NCI-H1105 (cell line): ENCODE measurements at regions not wholly inside any gene's neighbourhood (a gene's known extent, or its start where the extent isn't known, plus 50 kb on each side); places are given as distances from the start of the nearest gene placed in this dataset.

Experiments used
- DNase-seq: peaks from one replicate; lab custom pipeline; 2025; lab: John Stamatoyannopoulos, UW

GRCh38 chr5:4518903-4519672 is 621.0 kb upstream of the ADAMTS16 start:
- DNase-seq: peak; percentile 41

- DNase-seq: no peak
Observed at GRCh38 chr5:4520559-4520958, 619.6 kb upstream of the ADAMTS16 start.

GRCh38 chr5:4523038-4523437 is 617.1 kb upstream of the ADAMTS16 start:
- DNase-seq: no peak

GRCh38 chr5:4531756-4532704 is 608.1 kb upstream of the ADAMTS16 start:
- no peak for DNase-seq

- no peak for DNase-seq
Observed at GRCh38 chr5:4532705-4533080, 607.4 kb upstream of the ADAMTS16 start.

- no peak for DNase-seq
Observed at GRCh38 chr5:4533457-4534105, 606.5 kb upstream of the ADAMTS16 start.

- DNase-seq: no peak
Observed at GRCh38 chr5:4537489-4537888, 602.6 kb upstream of the ADAMTS16 start.

- DNase-seq: no peak
Observed at GRCh38 chr5:4540375-4541173, 599.6 kb upstream of the ADAMTS16 start.

GRCh38 chr5:4541334-4541733 is 598.8 kb upstream of the ADAMTS16 start:
- DNase-seq: no peak

- no peak for DNase-seq
Observed at GRCh38 chr5:4542145-4542778, 597.9 kb upstream of the ADAMTS16 start.

- DNase-seq: no peak
Observed at GRCh38 chr5:4544049-4544670, 596.0 kb upstream of the ADAMTS16 start.

GRCh38 chr5:4547547-4547946 is 592.6 kb upstream of the ADAMTS16 start:
- no peak for DNase-seq

GRCh38 chr5:4548341-4548740 is 591.8 kb upstream of the ADAMTS16 start:
- DNase-seq: no peak

- DNase-seq: no peak
Observed at GRCh38 chr5:4549351-4549750, 590.8 kb upstream of the ADAMTS16 start.

GRCh38 chr5:4551034-4551433 is 589.1 kb upstream of the ADAMTS16 start:
- no peak for DNase-seq

- DNase-seq: no peak
Observed at GRCh38 chr5:4553130-4553529, 587.0 kb upstream of the ADAMTS16 start.

- no peak for DNase-seq
Observed at GRCh38 chr5:4553978-4554377, 586.2 kb upstream of the ADAMTS16 start.

GRCh38 chr5:4555725-4556285 is 584.3 kb upstream of the ADAMTS16 start:
- DNase-seq: no peak

- no peak for DNase-seq
Observed at GRCh38 chr5:4561403-4561802, 578.7 kb upstream of the ADAMTS16 start.

- DNase-seq: no peak
Observed at GRCh38 chr5:4563400-4563799, 576.7 kb upstream of the ADAMTS16 start.
